ENCODE measurements at regions not wholly inside any gene's neighbourhood (a gene's known extent, or its start where the extent isn't known, plus 50 kb on each side); places are given as distances from the start of the nearest gene placed in this dataset.

GRCh38 chr12:75708802-75709201, 197.4 kb upstream of the KRR1 start:
- DNase-seq (ENCODE audit: low read depth in 1 of 2, low spot score in 1 of 2), result no peak
- no peak for TF ChIP-seq JUND (IDR thresholded peaks at IDR 0.05; ENCODE audit: low read depth)
- in situ Hi-C loops (cut with HindIII; ENCODE audit: low pct_unique_long_range_greater_than_20kb, low sequenced_read_pairs), result no loop called here

GRCh38 chr12:75707983-75708382, 196.6 kb upstream of the KRR1 start:
- no peak for DNase-seq (ENCODE audit: low read depth in 1 of 2, low spot score in 1 of 2)
- no peak for TF ChIP-seq JUND (IDR thresholded peaks at IDR 0.05; ENCODE audit: low read depth)
- in situ Hi-C loops (cut with HindIII; ENCODE audit: low pct_unique_long_range_greater_than_20kb, low sequenced_read_pairs), result no loop called here

GRCh38 chr12:75706786-75707605, 195.6 kb upstream of the KRR1 start:
- no peak for TF ChIP-seq JUND (IDR thresholded peaks at IDR 0.05; ENCODE audit: low read depth)
- in situ Hi-C loops (cut with HindIII; ENCODE audit: low pct_unique_long_range_greater_than_20kb, low sequenced_read_pairs), result no loop called here
- DNase-seq (ENCODE audit: low read depth in 1 of 2, low spot score in 1 of 2), result no peak

- in situ Hi-C loops (cut with HindIII; ENCODE audit: low pct_unique_long_range_greater_than_20kb, low sequenced_read_pairs), result no loop called here
- DNase-seq (ENCODE audit: low read depth in 1 of 2, low spot score in 1 of 2), result peak in 1 of 2 experiments; percentile 90
- TF ChIP-seq JUND (IDR thresholded peaks at IDR 0.05; ENCODE audit: low read depth), result peak; percentile 95; the same call in 1 of the 2 replicates
These were observed 194.6 kb upstream of the KRR1 start for GRCh38 chr12:75705749-75706711.

GRCh38 chr12:75704664-75705063, 193.3 kb upstream of the KRR1 start:
- DNase-seq (ENCODE audit: low read depth in 1 of 2, low spot score in 1 of 2), result no peak
- no peak for TF ChIP-seq JUND (IDR thresholded peaks at IDR 0.05; ENCODE audit: low read depth)
- in situ Hi-C loops (cut with HindIII; ENCODE audit: low pct_unique_long_range_greater_than_20kb, low sequenced_read_pairs), result no loop called here

GRCh38 chr12:75704208-75704607, 192.8 kb upstream of the KRR1 start:
- in situ Hi-C loops (cut with HindIII; ENCODE audit: low pct_unique_long_range_greater_than_20kb, low sequenced_read_pairs), result no loop called here
- DNase-seq (ENCODE audit: low read depth in 1 of 2, low spot score in 1 of 2), result no peak
- no peak for TF ChIP-seq JUND (IDR thresholded peaks at IDR 0.05; ENCODE audit: low read depth)

GRCh38 chr12:75703131-75703530, 191.7 kb upstream of the KRR1 start:
- in situ Hi-C loops (cut with HindIII; ENCODE audit: low pct_unique_long_range_greater_than_20kb, low sequenced_read_pairs), result no loop called here
- TF ChIP-seq JUND (IDR thresholded peaks at IDR 0.05; ENCODE audit: low read depth), result no peak
- DNase-seq (ENCODE audit: low read depth in 1 of 2, low spot score in 1 of 2), result no peak

- DNase-seq (ENCODE audit: low read depth in 1 of 2, low spot score in 1 of 2), result no peak
- TF ChIP-seq JUND (IDR thresholded peaks at IDR 0.05; ENCODE audit: low read depth), result no peak
- in situ Hi-C loops (cut with HindIII; ENCODE audit: low pct_unique_long_range_greater_than_20kb, low sequenced_read_pairs), result no loop called here
These were observed 191.2 kb upstream of the KRR1 start for GRCh38 chr12:75702477-75703093.

- no peak for DNase-seq (ENCODE audit: low read depth in 1 of 2, low spot score in 1 of 2)
- TF ChIP-seq JUND (IDR thresholded peaks at IDR 0.05; ENCODE audit: low read depth), result no peak
- in situ Hi-C loops (cut with HindIII; ENCODE audit: low pct_unique_long_range_greater_than_20kb, low sequenced_read_pairs), result no loop called here
These were observed 190.4 kb upstream of the KRR1 start for GRCh38 chr12:75701859-75702258.

- no peak for TF ChIP-seq JUND (IDR thresholded peaks at IDR 0.05; ENCODE audit: low read depth)
- in situ Hi-C loops (cut with HindIII; ENCODE audit: low pct_unique_long_range_greater_than_20kb, low sequenced_read_pairs), result no loop called here
- DNase-seq (ENCODE audit: low read depth in 1 of 2, low spot score in 1 of 2), result no peak
These were observed 188.5 kb upstream of the KRR1 start for GRCh38 chr12:75699728-75700496.

GRCh38 chr12:75699251-75699650, 187.8 kb upstream of the KRR1 start:
- in situ Hi-C loops (cut with HindIII; ENCODE audit: low pct_unique_long_range_greater_than_20kb, low sequenced_read_pairs), result no loop called here
- no peak for DNase-seq (ENCODE audit: low read depth in 1 of 2, low spot score in 1 of 2)
- TF ChIP-seq JUND (IDR thresholded peaks at IDR 0.05; ENCODE audit: low read depth), result no peak

GRCh38 chr12:75698052-75698451, 186.6 kb upstream of the KRR1 start:
- in situ Hi-C loops (cut with HindIII; ENCODE audit: low pct_unique_long_range_greater_than_20kb, low sequenced_read_pairs), result no loop called here
- TF ChIP-seq JUND (IDR thresholded peaks at IDR 0.05; ENCODE audit: low read depth), result no peak
- DNase-seq (ENCODE audit: low read depth in 1 of 2, low spot score in 1 of 2), result peak in 1 of 2 experiments; percentile 53
